HK-2 (cell line): ENCODE measurements at regions not wholly inside any gene's neighbourhood (a gene's known extent, or its start where the extent isn't known, plus 50 kb on each side); places are given as distances from the start of the nearest gene placed in this dataset.
"Not testable (repeated sequence)": the region's sequence is repeated elsewhere in the genome, so short reads cannot be mapped to it uniquely, and the experiment has no call there.

ENCODE experiments used
- DNase-seq: peaks from one replicate; pipeline ENCODE4 v3.0.0-alpha.2; 2018; ENCODE audit not compliant: unreplicated experiment

DNA sequence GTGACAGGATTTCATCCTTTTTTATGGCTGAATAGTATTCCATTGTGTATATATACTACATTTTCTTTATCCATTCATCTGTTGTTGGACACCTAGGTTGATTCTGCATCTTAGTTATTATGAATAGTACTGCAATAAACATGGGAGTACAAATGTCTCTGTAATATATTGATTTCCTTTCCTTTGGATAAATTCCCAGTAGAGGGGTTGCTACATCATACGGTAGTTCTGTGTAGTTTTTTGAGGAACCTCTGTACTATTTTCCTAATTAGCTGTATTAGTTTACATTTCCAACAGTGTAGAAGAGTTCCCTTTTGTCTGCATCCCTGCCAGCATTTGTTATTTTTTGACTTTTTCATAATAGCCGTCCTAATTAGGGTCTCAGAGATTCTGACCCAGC is 201.3 kb downstream of the GIPC2 start:
- DNase-seq, result no peak

DNA sequence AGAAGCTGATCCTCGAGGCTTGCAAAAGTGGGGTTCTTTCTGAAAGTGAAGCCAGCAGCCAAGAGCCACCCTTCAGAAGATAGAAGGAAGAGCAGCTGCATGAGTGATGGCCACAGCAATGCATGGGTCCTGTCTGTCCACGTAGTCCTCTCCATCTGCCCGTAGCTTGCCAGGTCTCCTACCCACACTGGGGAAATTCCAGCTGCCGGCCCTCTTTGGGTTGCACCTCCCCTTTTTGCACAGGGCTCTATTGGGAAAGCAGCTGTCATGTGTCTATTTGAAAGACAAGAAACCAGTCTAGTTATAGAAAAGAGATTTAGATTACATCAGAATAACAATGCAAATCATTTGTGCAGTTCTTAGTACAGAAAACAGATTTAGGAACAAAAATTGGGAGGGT is 204.4 kb downstream of the GIPC2 start:
- no peak for DNase-seq

DNA sequence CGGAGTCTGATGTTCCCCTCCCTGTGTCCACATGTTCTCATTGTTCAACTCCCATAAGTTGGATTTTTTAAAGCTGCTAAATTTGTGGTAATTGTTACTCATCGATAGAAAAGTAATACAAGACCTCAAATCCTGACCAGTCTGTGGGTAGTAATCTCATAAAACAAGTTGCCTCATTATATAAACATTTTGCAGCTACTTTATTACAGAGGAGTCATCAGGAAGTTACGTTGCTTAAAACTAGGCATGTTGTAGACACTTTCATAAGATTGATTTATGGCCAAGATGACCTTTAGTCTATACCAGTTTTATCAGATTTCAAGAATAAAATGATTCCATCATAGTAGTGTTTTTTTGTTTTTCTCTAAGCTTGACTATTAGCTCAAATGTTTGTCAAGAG is 208.8 kb downstream of the GIPC2 start:
- DNase-seq, result no peak

DNA sequence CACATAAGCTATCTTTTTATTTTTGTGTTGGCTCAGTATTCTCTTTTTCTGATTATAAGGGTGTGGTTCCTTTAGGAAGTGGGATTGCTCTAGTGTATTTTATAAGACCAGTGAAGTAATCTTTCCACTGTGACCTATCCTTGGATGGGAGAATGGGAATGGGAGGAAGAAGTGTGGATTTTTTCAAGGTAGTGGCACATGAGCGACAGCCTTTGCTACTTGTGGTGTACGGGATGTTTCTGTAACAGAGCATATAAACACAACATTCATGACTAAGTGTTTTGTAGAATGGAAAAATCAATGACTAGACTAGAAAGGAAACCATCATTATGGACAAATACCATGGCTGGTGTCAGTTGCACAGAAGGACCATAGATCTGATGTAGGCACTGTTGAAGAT is 209.6 kb downstream of the GIPC2 start:
- DNase-seq, result no peak

DNA sequence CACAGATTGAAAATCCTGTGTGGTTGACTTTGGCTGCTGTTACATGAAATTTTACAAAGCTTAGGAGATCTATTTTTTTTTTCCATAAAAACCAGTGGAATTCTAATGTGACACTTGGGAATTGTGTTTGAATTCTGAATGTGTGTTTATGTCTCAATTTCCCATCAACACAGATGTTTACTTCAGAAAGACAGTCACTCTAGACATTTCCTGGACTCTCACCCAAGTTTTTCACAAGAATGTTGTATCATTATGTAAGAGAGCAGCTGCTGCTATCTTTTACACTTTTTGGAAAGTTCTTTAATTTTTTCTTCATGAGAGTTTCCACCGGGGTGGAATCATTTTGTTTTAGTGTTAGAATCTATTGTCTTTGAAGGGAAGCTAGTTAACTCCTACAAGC is 210.1 kb downstream of the GIPC2 start:
- no peak for DNase-seq

DNA sequence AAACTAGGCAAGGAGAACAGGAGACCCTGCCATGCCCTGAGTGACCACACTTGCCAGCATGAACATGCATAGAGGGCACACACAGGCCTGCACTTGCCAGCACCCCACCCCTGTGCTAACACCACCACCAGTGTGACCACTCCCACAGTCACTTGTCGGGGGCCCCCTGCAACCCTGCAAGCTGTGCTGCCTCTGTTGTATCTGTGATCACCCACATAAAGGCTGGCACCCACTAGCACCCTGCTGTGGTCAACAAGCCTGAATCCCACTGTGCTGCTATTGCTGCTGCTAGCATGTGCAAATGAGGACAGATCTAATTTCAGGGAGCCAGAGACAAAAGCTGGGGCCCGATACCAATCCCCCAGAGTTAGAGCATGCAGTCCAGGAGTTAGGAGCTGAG is 217.7 kb downstream of the GIPC2 start:
- DNase-seq, result no peak

DNA sequence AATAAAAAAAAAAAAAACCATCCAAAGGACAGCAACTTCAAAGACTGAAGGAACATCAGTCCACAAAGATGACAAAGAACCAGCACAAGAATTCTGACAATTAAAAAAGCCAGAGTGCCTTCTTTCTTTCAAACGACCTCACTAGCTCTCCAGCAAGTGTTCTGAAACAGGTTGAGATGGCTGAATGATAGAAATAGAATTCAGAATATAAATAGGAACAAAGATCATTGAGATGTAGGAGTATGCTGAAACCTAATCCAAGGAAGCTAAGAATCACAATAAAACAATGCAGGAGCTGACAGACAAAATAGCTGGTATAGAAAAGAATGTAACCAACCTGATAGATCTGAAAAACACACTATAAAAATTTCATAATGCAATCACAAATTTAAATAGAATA is 218.2 kb downstream of the GIPC2 start:
- no peak for DNase-seq

DNA sequence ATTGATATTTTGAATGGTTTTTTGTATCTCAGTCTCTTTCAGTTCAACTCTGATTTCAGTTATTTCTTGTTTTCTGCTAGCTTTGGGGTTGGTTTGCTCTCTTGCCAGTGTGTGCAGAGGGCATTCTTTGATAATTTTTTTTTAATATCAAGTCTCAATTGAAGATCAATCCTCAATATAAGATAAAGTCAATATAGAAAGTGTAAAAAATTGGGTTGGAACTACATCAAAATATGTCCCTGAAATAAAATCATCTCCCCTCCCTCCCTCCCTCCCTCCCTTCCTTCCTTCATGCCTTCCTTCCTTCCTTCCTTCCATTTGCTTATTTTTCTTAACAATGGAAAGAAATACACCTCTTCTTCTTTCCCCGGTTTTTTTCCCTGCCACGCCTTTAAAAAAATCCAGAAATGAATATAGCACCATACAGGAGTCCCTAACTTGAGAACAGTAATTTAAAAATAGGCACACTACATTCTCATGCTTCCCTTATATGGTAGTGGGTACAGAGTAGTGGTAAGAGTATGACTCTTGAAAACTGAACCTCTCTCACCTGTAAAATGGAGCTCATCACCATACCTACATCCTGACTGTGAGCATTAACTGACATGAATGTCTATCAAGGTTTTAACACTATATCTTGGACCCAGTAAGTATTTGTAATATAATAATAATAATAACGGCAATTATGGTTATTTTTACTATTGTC is 221.9 kb downstream of the GIPC2 start:
- DNase-seq, result no peak

DNA sequence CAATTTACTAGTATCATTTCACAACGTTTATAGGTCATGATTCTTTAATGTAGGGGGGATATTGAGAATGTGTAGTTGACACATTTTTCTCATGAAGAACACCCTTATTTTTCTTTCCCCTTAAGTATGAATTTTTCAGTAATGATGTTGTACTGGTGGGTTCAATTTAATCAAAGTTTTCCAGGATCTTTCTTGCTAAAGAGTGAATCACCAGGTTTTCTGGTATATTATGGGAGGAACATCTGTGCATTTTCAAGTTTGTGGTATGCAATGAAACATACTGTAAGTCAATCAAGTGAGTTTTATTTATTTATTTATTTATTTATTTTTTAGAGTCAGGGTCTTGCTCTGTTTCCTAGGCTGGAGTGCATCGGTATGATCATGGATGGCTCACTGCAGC is 221.2 kb upstream of the PTGFR start:
- no peak for DNase-seq

DNA sequence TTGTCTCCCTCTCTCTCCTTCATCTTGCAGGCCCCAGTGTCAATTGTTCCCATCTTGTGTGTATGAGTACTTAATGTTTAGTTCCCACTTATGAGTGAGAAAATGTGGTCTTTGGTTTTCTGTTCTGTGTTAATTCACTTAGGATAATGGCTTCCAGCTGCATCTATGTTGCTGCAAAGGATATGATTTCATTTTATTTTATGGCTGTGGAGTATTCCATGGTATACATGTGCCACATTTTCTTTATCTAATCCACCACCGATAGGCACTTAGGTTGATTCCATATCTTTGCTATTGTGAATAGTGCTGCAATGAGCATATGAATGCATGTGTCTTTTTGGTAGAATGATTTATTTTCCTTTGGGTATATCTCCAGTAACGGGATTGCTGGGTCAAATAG is 219.4 kb upstream of the PTGFR start:
- DNase-seq, result not testable (repeated sequence)

DNA sequence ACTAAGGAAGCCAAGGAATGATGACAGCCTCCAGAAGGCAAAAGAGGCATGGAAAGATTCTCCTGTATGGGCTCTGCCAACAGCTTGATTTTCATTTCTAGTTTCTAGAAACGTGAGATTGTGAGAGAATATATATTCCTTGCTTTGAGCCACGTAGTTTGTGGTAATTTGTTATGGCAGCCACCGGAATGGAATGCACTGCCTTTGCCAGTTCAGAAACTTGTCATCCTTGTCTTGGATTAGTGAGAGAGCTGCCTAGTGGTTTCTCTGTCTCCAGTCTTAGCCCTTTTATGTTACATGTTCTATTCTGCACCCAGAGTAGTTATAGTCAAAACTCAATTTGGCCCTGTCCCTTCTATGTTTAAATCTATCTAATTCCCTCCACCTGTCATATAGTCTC is 216.0 kb upstream of the PTGFR start:
- no peak for DNase-seq

DNA sequence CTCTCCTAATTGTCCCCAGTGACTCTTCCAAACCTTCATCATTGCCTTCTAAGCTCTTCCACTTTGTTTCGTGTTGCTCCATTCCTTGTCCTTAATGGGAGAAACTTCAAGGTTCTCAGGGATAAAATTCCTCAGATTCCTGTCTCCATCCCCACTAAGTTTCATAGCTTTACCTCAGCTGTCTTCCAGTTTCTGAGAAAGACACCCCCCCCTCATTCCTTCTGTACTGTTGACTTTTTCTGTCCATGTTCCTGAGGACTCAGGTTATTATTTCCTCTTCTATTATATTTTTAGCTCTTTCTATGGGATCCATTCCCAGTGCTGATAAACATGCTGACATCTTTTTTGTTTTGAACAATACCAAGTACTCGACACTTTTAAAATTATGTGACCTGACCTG is 215.3 kb upstream of the PTGFR start:
- DNase-seq, result no peak

DNA sequence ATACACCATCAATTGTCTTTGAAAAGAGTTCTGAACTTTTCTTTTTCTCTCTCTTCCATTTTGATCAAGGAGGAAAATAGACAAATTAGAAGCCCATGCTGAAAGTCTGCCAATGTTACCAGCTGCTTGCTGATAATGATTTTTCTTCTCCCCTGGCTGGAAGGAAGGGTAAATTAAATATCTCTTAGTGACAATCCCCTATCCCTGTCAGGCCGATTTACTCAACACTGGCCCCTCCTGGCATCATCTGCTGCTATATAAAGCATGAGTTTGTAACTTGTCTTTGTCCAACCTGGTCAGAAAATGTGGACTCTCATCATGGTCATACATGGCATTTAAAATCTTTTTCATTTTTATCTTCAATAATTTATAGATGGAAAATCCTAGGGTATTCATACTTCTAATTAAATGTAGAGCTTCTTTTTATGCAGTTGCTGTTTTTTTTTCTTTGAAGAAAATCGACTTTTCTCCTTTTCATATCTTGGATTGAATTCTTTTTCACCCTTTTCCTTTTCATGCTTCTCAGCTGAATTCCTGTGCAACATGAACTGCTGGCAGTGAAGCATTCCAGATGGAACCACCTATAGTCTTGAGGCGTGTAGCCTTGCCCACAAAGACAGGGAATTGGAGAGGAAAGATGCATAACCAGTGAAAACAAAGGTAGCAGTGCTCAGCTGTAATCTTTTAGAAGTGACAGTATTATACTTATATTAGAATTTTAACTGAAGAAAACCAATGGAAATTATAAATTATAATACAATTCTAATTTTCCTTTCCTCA is 214.7 kb upstream of the PTGFR start:
- no peak for DNase-seq

DNA sequence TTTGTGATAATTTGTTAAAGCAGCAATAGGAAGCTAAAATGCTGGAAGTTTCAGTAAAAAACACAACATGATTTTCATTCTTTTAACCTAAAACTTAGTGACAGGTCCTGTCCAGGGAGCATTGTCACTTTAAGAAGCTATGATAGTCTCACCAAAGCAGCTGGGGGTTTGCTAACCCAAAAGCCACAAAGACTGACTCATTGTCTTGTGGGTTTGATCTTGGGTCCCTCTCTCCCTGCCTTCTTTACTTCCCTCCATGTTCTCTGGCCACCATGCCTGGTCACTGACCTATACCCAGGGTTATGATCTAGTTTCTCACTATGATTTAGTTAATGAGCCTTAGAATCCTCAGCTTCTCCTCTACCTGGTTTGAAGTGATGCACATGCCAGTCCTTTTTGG is 213.5 kb upstream of the PTGFR start:
- DNase-seq, result peak; percentile 32

DNA sequence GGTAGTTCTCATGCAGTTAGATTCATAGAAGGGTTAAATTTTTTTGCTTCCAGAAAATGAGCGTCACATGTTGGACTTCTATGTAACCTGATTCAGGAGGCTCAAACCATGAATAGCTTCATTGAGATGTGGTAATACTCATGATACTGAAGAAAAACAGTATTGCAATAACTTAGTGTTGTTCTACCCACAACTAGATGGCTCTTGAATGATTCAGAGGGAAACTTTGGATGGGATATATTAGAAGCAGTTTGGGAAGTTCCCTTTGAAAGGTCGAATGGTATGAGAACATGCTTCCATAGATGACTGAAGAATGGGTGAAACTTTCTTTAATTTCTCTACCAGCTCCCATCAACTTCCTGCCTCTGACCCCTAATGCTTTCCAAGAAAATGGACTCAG is 211.7 kb upstream of the PTGFR start:
- DNase-seq, result no peak

DNA sequence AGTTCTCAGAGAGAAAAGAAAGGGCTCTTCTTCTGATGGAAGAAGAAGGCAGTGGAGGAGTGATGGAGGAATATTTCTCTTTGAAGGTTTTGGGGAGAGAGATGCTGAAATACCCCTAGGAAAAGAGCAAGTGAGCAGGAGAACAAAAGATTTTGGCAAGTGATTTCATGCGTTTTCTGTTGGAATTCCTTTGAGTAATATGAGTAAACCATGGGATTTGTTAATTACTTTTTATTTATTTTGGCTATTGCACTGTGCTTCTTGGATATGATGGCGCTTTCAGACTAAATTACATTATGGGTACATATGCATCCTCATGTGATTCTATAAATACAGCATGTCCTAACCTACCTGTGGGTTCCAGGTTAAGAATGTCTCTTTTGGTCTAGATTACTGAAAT is 210.1 kb upstream of the PTGFR start:
- DNase-seq, result no peak

DNA sequence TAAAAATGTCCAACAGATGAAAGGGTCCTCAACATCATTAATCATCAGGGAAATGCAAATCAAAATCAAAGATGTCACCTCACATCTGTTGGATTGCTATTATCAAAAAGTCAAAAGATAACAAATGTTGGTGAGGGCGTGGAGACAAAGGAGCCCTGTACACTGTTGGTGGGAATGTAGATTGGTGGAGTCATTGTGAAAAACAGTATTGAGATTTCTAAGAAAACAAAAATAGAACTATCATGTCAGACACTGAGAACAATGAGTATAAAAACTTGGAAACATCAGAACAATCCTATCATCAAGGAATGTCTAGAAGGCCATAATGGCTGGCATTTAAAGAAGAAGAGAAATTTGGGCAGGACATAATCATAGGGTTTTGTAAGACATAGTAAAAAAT is 209.2 kb upstream of the PTGFR start:
- no peak for DNase-seq

DNA sequence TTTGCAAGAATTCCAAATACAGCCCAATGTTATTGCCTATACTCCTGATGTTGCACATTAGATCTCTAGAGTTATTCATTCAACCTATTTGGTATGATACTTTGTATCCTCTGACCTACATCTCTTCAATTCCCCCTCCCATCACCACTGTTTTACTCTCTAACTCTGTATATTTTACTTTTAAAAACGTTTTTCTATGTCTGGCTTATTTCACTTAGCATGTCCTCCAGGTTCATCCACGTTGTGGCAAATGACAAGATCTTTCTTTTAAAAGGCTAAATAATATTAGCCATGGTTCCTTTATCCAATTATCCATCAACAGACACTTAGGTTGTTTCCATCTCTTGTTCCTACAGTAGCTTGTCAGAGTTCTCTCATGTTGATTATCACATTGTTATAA is 207.1 kb upstream of the PTGFR start:
- no peak for DNase-seq

DNA sequence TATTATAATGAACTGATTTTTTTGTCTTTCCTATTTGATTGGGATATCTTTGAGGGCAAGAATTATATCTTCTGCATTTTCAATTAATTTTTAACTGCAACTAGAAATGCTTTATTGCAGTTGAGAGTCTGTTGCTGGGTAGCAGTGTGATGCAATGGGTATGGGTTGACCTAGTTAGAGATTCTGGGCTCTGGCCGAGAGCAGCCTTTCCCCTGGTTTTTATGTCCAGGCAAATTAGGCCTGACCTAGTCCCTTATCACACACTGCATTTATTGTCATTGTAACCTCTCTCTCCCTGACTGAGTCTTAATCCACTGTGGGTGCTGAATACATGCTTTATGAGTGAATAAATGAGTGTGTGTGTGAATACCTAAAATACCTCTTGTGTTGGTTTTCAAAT is 206.4 kb upstream of the PTGFR start:
- DNase-seq, result no peak

DNA sequence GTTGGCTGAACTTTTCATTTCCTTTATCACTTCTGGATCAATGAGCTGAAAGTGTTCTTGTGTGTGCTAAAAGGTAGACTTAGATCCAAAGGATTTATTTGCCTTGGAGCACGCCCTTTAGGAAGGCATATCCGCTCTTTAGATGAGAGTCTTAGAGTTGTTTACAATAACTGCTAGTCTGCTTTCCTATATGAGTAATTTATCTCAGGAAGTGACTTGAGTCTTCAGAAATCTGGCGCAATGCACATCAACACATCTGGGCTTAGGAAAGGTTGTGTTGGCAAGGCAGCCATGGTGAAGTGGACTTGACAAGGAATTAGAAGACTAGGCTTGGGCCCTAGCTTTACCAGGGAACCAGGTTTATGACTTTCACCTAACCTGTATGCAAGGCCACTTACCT is 204.1 kb upstream of the PTGFR start:
- DNase-seq, result no peak

DNA sequence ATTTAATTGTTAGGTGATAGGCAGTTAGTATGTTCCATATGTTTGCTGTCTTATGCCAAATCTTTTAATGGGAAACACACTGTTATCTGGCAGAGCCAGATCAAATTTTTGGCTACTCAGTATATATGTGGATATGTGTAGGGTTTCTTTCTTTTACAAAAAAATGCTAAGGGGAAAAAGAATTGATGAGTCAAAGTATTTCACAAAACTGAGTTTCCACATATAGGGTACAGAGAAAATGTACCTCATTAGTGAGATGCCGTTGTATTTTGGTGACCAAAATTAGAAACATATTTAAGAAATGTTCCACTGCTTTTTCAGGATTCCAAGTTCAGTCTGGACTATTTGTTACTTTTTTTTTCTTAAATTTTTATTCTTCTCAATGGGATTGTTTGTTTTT is 201.2 kb upstream of the PTGFR start:
- no peak for DNase-seq

DNA sequence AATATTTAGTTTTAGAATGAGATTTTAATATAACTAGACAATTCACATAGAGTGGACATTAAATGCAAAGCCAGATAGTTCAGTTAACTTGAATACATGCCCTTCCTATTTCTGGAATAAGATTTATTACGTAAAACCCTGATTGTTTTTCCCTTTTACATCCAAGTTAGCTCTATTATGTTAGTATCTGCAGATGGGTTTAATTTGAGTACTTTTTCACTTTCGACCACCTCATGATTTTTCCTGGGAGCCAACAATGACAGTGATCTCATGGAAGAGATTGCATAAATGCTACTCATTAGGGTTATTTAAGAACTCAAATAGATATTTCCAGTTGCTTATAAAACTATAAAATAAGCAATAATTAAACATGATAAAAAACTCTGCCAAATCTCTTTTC is 199.4 kb upstream of the PTGFR start:
- no peak for DNase-seq

DNA sequence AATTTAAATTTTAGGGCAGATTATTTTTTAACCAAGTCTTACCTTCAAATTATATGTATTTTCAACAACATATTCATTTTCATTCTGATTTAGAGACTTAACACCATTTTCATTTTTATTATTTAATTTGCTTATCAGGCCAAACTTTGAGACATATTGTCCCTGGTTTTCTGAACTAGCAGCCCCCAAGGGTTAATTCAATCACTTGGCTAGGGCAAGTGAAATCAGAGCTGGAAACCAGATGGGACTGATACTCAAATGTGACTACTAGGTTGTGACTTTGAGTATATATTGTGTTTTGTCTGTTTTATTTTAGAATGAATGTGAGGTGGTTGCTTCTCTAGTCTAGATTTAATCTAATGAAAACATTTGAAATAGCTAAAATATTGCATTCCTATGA is 198.9 kb upstream of the PTGFR start:
- no peak for DNase-seq

DNA sequence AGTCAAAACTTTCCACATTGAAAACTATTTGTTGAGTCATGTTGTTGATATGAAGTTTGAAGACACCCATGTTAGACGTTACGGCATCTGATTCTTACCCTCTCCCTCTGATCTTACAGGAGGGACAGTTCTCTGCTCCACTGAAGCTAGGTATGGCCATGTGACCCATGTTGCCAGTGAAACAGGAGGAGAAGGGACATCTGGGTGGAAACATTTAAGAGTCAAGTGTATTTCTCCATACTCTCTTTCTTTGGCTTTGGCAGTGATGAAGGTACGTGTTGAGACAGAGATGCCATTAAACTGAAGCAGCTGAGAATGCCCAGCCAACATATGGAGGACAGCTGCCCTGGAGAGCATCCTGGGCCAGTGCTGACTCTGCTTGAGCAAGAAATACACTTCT is 198.4 kb upstream of the PTGFR start:
- no peak for DNase-seq
